GM12878 (cell line): ENCODE measurements at regions not wholly inside any gene's neighbourhood (a gene's known extent, or its start where the extent isn't known, plus 50 kb on each side); places are given as distances from the start of the nearest gene placed in this dataset.

Source experiments
- ATAC-seq: fragments of 200-7000 bp; cut with Tn5 transposase; 3 replicates; pipeline ENCODE4 v1.9.1; 2020; ENCODE audit warnings: mild to moderate bottlenecking, moderate library complexity
- BruUV-seq: library from RNA; stranded (reverse); fragments of 400-500 nt; replicated peaks from 2 replicates; lab custom pipeline; 2021; lab: Mats Ljungman, UMichigan
- CTCF ChIA-PET: fragments of 300-600 bp; sonication (Branson Sonifier 250); formaldehyde crosslinking; extraction: SDS; loops from one replicate; lab custom pipeline; 2021; ENCODE audit warnings: inconsistent platforms; lab: Yijun Ruan, JAX
- POLR2A ChIA-PET: fragments of 350-600 bp; formaldehyde crosslinking; extraction: SDS; loops from one replicate; lab custom pipeline; 2021; ENCODE audit warnings: inconsistent platforms; lab: Charles Lee
- RAD21 ChIA-PET: fragments of 300-600 bp; sonication (Branson Sonifier 250); formaldehyde crosslinking; loops from one replicate; lab custom pipeline; 2023; ENCODE audit warnings: antibody characterized with exemption; ENCODE audit not compliant: unreplicated experiment; lab: Charles Lee
- SMC1A ChIA-PET: fragments of 300-600 bp; sonication (Branson Sonifier 250); formaldehyde crosslinking; loops from one replicate; lab custom pipeline; 2023; ENCODE audit not compliant: unreplicated experiment, uncharacterized antibody; lab: Charles Lee
- DNase-seq: peaks from one replicate; pipeline ENCODE4 v3.0.0-alpha.2; 2011; ENCODE audit warnings: low read depth, low spot score
- FAIRE-seq: peaks from 3 replicates; lab custom pipeline; 2011; peaks lifted over from hg19 to GRCh38; lab: Jason Lieb, UNC
- H2AFZ ChIP-seq: 2 replicates; pipeline ENCODE4 v1.6.0; 2011; ENCODE audit warnings: low read depth, low read length, control low read depth; ENCODE audit not compliant: control insufficient read depth
- H3K27ac ChIP-seq: 2 replicates; pipeline ENCODE4 v1.5.1; 2011; ENCODE audit warnings: control low read depth; ENCODE audit not compliant: control insufficient read depth, insufficient read depth
- H3K27me3 ChIP-seq, 2 experiments: replicated peaks in 1 of 2; 2 replicates each; pipeline versions ENCODE4 v1.6.0 to v1.6.1; 2011; ENCODE audit warnings: low read length in 1 of 2; ENCODE audit not compliant: control insufficient read depth in 2 of 2, insufficient read depth in 2 of 2
- H3K36me3 ChIP-seq, 2 experiments: 2 replicates each; pipeline ENCODE4 v1.5.1; 2011; ENCODE audit warnings: low read length in 1 of 2; ENCODE audit not compliant: control insufficient read depth in 2 of 2, insufficient read depth in 2 of 2
- H3K4me1 ChIP-seq: 2 replicates; pipeline ENCODE4 v1.6.1; 2011; ENCODE audit warnings: mild to moderate bottlenecking, low read length, moderate library complexity, mixed read lengths; ENCODE audit not compliant: control insufficient read depth, insufficient read depth
- H3K4me2 ChIP-seq: 2 replicates; pipeline ENCODE4 v1.6.0; 2011; ENCODE audit warnings: control low read depth; ENCODE audit not compliant: control insufficient read depth, insufficient read depth
- H3K4me3 ChIP-seq: fragments of 200-600 bp; sonication (generic); 2 replicates; pipeline ENCODE4 v1.5.1; 2016
- H3K79me2 ChIP-seq: 2 replicates; pipeline ENCODE4 v1.6.0; 2011; ENCODE audit warnings: low read length; ENCODE audit not compliant: control insufficient read depth, insufficient read depth
- H3K9ac ChIP-seq: 2 replicates; pipeline ENCODE4 v1.8.0; 2011; ENCODE audit warnings: low read length, control low read depth, mixed read lengths; ENCODE audit not compliant: control insufficient read depth, insufficient read depth
- H3K9me3 ChIP-seq: replicated peaks from 3 replicates; pipeline ENCODE4 v1.5.1; 2011; ENCODE audit warnings: mild to moderate bottlenecking, low read length; ENCODE audit not compliant: control insufficient read depth, insufficient read depth
- H4K20me1 ChIP-seq: 2 replicates; pipeline ENCODE4 v1.6.0; 2011; ENCODE audit not compliant: control insufficient read depth, insufficient read depth
- BACH1 ChIP-seq: fragments of 450-650 bp; IDR thresholded peaks from 2 replicates; pipeline ENCODE4 v1.6.1; 2017; ENCODE audit warnings: mild to moderate bottlenecking, borderline replicate concordance
- BCL3 ChIP-seq: IDR thresholded peaks from 2 replicates; pipeline ENCODE4 v1.6.1; 2011; ENCODE audit warnings: borderline replicate concordance, low read depth, mild to moderate bottlenecking, moderate library complexity, low read length; ENCODE audit not compliant: insufficient read depth, poor library complexity, severe bottlenecking
- EP300 ChIP-seq, 2 experiments: fragments of 150-350 bp in 1 of 2; IDR thresholded peaks; 2 replicates each; pipeline ENCODE4 v1.6.1; 2011 to 2012; ENCODE audit warnings: low read depth in 2 of 2, low read length in 2 of 2, borderline replicate concordance in 1 of 2, improper control_type of control experiment in 1 of 2, inconsistent platforms in 1 of 2; ENCODE audit not compliant: control insufficient read depth in 1 of 2
- PML ChIP-seq: IDR thresholded peaks from 2 replicates; pipeline ENCODE4 v1.6.1; 2012; ENCODE audit warnings: low read length, inconsistent platforms
- SIX5 ChIP-seq: IDR thresholded peaks from 2 replicates; pipeline ENCODE4 v1.6.1; 2011; ENCODE audit warnings: mild to moderate bottlenecking, low read depth, low read length, moderate library complexity; ENCODE audit not compliant: severe bottlenecking
- SMAD5 ChIP-seq: IDR thresholded peaks from 2 replicates; pipeline ENCODE4 v1.6.1; 2016; ENCODE audit warnings: antibody characterized with exemption, low read depth
- SP1 ChIP-seq: IDR thresholded peaks from one replicate; pipeline ENCODE4 v1.6.1; 2011; ENCODE audit warnings: low read depth, low read length
- TARDBP ChIP-seq: IDR thresholded peaks from 2 replicates; pipeline ENCODE4 v1.6.1; 2016; ENCODE audit warnings: borderline replicate concordance
- WGBS: methylation state at CpG from one replicate; pipeline ENCODE4 v1.1.6; 2016; ENCODE audit warnings: low lambda C conversion rate; ENCODE audit not compliant: insufficient replicate concordance, insufficient coverage; ENCODE audit errors: missing lambda C conversion rate; 5-methylcytosine and 5-hydroxymethylcytosine counted together
- in situ Hi-C: fragments of 300-500 bp; cut with MboI; formaldehyde crosslinking; loops from 9 replicates; pipeline ENCODE4 v1.14.3; 2018; ENCODE audit warnings: mixed read lengths
- intact Hi-C: fragments of 100-400 bp; cut with micrococcal nuclease; formaldehyde crosslinking; loops from one replicate; pipeline ENCODE4 v1.14.2; 2022; ENCODE audit not compliant: unreplicated experiment

GRCh38 chr1:68973459-68974244, 476.8 kb upstream of the DEPDC1 start:
- 36% methylated on average over 6 of the region's 6 CpGs for WGBS
- H2AFZ ChIP-seq: no peak overlapping the region
- ChIA-PET SMC1A (interaction anchor here (1.1 to 2.0 kb wide), 2 partner anchors 10 to 17 kb away, joined by 3 to 7 read pairs; no protein-coding TSS in a partner anchor), RAD21 (no interaction called here), CTCF (interaction anchor here (0.5 kb wide), 1 partner anchor 130 kb away, joined by 3 read pairs; no protein-coding TSS in a partner anchor), POLR2A (no interaction called here)
- H3K36me3 ChIP-seq: no peaks in the 10 kb centered on the region
- no peak overlapping the region for H3K4me2 ChIP-seq
- intact Hi-C loops: no loop called here
- H3K4me1 ChIP-seq: no peaks in the 10 kb centered on the region
- FAIRE-seq: no peak
- H3K9ac ChIP-seq: no peak overlapping the region
- H3K27ac ChIP-seq: no peak overlapping the region
- in situ Hi-C loops: no loop called here
- H4K20me1 ChIP-seq: no peaks in the 10 kb centered on the region
- no peaks in the 10 kb centered on the region for H3K79me2 ChIP-seq
- DNase-seq: no peak
- no peak overlapping the region for H3K4me3 ChIP-seq
- H3K9me3 ChIP-seq: no peaks in the 10 kb centered on the region
- no peak for ATAC-seq
- TF ChIP-seq SP1 (no peak), SMAD5 (no peak), TARDBP (no peak), BCL3 (no peak), PML (no peak), EP300 (IDR thresholded peaks at IDR 0.05; ENCODE audit: borderline replicate concordance in 1 of 2, control insufficient read depth in 1 of 2, low read depth in 2 of 2, low read length in 2 of 2) (no peak), BACH1 (no peak), SIX5 (no peak)
- TF ChIP-seq, all 136 proteins: peak for 0
- H3K27me3 ChIP-seq: no peaks in the 10 kb centered on the region
- BruUV-seq: no TSS peak
